NCI-H2081 (cell line): ENCODE measurements at regions not wholly inside any gene's neighbourhood (a gene's known extent, or its start where the extent isn't known, plus 50 kb on each side); places are given as distances from the start of the nearest gene placed in this dataset.

Experiments
- DNase-seq, 2 experiments: peaks; one replicate each; lab custom pipeline; 2025; lab: John Stamatoyannopoulos, UW

DNA sequence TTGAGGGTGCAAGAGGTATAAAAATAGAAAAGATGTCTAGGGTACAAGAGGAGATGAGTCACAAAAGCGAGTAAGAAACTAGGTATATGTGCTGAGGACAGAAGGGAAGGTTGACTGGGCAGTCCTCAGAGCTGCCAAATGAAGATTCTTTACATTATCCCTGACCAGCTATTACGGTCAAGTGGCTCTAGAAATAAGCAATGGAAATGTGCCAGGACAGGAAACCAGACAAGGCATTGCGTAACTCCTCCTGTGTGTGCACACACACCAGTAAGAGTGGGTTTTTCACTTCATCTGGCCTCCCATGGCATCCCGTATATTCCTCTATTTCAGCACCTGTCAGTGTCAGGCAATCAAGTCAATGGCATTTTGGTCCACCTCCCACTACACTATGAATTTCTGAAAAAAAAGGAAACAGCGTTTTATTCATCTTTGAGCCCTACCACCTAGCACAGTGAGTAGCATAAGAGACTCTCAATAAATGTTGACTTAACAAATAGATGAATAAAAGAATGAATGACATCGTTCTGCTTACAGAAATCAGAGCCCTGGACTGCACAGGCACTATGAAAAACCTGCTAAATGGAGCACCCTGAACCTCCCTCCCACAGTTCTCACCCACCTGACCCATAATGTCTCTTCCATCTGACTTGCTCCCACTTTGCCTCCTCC, 62.6 kb upstream of the KLF3 start:
- peak; percentile 35 to 76 for DNase-seq

- DNase-seq = no peak
Observed at GRCh38 chr4:38601916-38602291, 62.1 kb upstream of the KLF3 start.

- DNase-seq = no peak
Observed at GRCh38 chr4:38603652-38604051, 60.3 kb upstream of the KLF3 start.

DNA sequence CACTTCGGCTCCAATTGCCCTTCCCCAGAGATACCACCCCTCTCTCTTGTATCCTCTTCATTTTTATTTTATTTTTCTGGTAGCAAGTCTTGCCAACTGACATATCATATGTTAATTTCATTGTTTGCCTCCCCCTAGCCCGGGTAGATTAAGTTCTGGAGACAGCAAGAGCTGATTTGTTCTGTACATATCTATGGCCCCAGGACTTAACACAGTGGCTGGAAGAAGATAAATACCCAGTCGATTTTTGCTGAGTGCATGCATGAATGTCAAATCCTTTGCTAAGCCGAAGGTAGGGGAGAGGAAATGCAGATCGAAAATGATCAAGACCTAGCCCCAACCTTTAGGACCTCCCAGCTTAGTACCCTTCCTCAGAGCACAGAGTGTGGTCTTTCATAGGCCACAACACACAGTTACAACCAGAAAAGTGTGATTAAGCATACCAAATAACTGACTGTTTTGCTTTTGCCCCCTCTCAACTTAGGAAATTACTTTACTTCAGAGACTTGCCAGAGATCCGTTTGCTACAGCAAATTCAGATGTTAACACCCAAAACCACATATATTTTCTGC, 58.7 kb upstream of the KLF3 start:
- no peak for DNase-seq

- no peak for DNase-seq
Observed at GRCh38 chr4:38605753-38606586, 58.0 kb upstream of the KLF3 start.

DNA sequence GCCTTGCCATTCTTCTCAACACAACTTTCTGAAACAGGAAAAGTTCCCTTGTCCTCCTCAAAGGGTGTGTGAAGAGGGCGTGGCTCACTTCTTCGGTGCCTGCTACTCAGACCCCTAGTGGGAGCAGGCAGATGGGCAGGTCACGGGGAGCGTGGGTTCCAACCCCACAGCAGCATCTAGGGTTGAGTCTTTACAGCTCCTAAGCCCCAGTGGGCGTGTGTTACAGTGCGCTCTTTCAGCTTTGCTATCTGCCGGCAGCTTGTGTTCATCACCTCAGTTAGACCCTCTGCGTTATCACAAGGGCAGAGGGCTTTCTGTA, 57.5 kb upstream of the KLF3 start:
- no peak for DNase-seq

- no peak for DNase-seq
Observed at GRCh38 chr4:38609614-38610013, 54.4 kb upstream of the KLF3 start.

GRCh38 chr4:38610521-38610920, 53.5 kb upstream of the KLF3 start:
- DNase-seq = no peak

- no peak for DNase-seq
Observed at GRCh38 chr4:38610966-38611431, 53.0 kb upstream of the KLF3 start.

DNA sequence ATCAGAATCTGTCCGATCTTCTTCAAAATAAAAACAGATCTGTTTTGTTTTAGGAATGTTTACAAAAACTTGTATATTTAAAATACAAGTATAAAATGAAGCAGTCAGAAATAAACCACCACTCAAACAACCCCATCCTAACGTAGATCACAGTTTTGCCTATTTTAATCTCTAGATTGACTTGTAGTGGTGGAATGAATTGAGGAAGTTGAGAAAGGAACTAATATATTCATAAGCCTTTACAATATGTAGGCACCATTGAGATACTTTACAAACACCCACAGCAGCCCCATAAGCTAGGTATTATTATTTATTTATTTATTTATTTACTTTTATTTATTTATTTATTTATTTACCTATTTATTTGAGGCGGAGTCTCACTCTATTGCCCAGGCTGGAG, 52.3 kb upstream of the KLF3 start:
- no peak for DNase-seq

DNA sequence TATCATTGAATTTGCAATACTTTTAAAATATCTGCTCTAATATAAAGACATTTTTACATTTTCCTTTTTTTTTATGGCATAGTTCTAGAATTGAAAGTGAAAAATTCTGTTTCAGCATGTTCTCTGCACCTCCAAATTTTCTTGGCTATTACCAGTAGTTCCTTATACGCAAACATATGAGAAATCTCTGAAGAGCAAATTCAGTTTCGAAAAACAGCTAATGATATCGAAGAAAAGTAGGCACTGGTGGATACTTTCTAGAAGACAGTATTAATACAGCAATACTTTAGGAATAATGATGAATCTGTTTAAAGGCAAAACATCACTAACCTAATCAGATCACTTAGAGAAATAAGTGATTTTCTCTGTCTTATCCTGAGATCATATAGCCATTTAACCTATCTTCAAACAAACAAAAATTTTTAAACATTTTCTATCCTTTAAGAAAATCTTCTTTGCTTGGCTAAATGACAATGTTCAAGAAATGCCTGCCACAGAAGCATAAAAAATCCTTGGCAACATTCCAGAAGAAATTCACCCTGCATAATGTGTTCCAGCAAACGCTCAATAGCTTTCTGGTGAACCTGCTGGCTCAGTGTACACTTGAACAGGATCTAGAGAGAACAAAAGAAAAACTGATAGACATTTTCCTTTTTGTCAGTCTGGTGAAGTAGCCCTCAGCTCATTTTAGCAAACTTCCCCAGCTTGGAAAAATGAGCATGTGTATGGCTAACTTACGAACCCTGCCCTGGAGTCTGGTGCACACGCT, 51.2 kb upstream of the KLF3 start:
- DNase-seq = peak; percentile 17 to 58
